IMR-90 (cell line): ENCODE measurements at regions not wholly inside any gene's neighbourhood (a gene's known extent, or its start where the extent isn't known, plus 50 kb on each side); places are given as distances from the start of the nearest gene placed in this dataset.

Source experiments
- ATAC-seq: fragments of 200-7000 bp; cut with Tn5 transposase; 2 replicates; pipeline ENCODE4 v1.9.1; 2020; ENCODE audit warnings: low read depth, mild to moderate bottlenecking, moderate library complexity
- BruUV-seq: library from RNA; stranded (reverse); fragments of 400-500 nt; replicated peaks from 2 replicates; lab custom pipeline; 2021; lab: Mats Ljungman, UMichigan
- CTCF ChIA-PET: fragments of 300-600 bp; formaldehyde crosslinking; extraction: SDS; loops from one replicate; lab custom pipeline; 2021; ENCODE audit warnings: antibody characterized with exemption; lab: Yijun Ruan, JAX
- POLR2A ChIA-PET: fragments of 300-600 bp; sonication (Branson Sonifier 250); formaldehyde crosslinking; loops from one replicate; lab custom pipeline; 2022; ENCODE audit warnings: antibody characterized with exemption; ENCODE audit not compliant: unreplicated experiment; lab: Charles Lee
- DNase-seq: peaks from one replicate; pipeline ENCODE4 v3.0.0; 2013
- H2AFZ ChIP-seq: replicated peaks from 2 replicates; pipeline ENCODE3; 2013; ENCODE audit warnings: low read length, mild to moderate bottlenecking; ENCODE audit not compliant: poor library complexity
- H2AK5ac ChIP-seq: 2 replicates; pipeline ENCODE4 v1.6.1; 2013; ENCODE audit warnings: low read depth, low read length, inconsistent platforms
- H2AK9ac ChIP-seq: replicated peaks from 2 replicates; pipeline ENCODE3; 2013; ENCODE audit warnings: mild to moderate bottlenecking, low read depth, low read length, moderate library complexity; ENCODE audit not compliant: poor library complexity
- H2BK120ac ChIP-seq: 2 replicates; pipeline ENCODE4 v1.6.1; 2013; ENCODE audit warnings: low read depth, low read length, inconsistent platforms
- H2BK15ac ChIP-seq: 3 replicates; pipeline ENCODE4 v1.6.1; 2013; ENCODE audit warnings: low read depth, low read length, inconsistent platforms
- H2BK20ac ChIP-seq: 2 replicates; pipeline ENCODE4 v1.6.1; 2013; ENCODE audit warnings: low read depth, mild to moderate bottlenecking, inconsistent platforms, low read length, moderate library complexity
- H2BK5ac ChIP-seq: 2 replicates; pipeline ENCODE4 v1.6.1; 2013; ENCODE audit warnings: mild to moderate bottlenecking, low read depth, low read length, inconsistent platforms; ENCODE audit not compliant: poor library complexity, severe bottlenecking
- H3K14ac ChIP-seq: replicated peaks from 2 replicates; pipeline ENCODE4 v1.6.1; 2013; ENCODE audit warnings: low read depth, low read length, inconsistent platforms
- H3K18ac ChIP-seq: 2 replicates; pipeline ENCODE4 v1.6.1; 2013; ENCODE audit warnings: low read depth, low read length, control low read depth
- H3K23ac ChIP-seq: 2 replicates; pipeline ENCODE4 v1.6.1; 2013; ENCODE audit warnings: low read depth, low read length, inconsistent platforms
- H3K27ac ChIP-seq: 2 replicates; pipeline ENCODE4 v1.5.1; 2013; ENCODE audit warnings: mild to moderate bottlenecking, control low read depth, low read length; ENCODE audit not compliant: insufficient read depth
- H3K27me3 ChIP-seq: 2 replicates; pipeline ENCODE4 v1.6.1; 2013; ENCODE audit warnings: low read length; ENCODE audit not compliant: control insufficient read depth, insufficient read depth
- H3K36me3 ChIP-seq: 2 replicates; pipeline ENCODE4 v1.6.1; 2013; ENCODE audit warnings: low read length, mixed read lengths; ENCODE audit not compliant: control insufficient read depth, insufficient read depth
- H3K4ac ChIP-seq: 2 replicates; pipeline ENCODE4 v1.6.1; 2013; ENCODE audit warnings: low read depth, low read length, inconsistent platforms
- H3K4me1 ChIP-seq: 2 replicates; pipeline ENCODE4 v1.6.1; 2013; ENCODE audit warnings: low read length, mixed read lengths; ENCODE audit not compliant: control insufficient read depth, insufficient read depth
- H3K4me2 ChIP-seq: 2 replicates; pipeline ENCODE4 v1.6.1; 2013; ENCODE audit warnings: low read depth, mild to moderate bottlenecking, control low read depth, low read length, moderate library complexity
- H3K4me3 ChIP-seq: 2 replicates; pipeline ENCODE4 v1.5.1; 2013; ENCODE audit warnings: low read depth, mild to moderate bottlenecking, control low read depth, low read length, moderate library complexity; ENCODE audit not compliant: insufficient read depth
- H3K56ac ChIP-seq: 2 replicates; pipeline ENCODE4 v1.6.1; 2013; ENCODE audit warnings: low read length, inconsistent platforms; ENCODE audit not compliant: insufficient read depth; ENCODE audit errors: extremely low read depth
- H3K79me1 ChIP-seq, 2 experiments: 2 replicates each; pipeline ENCODE4 v1.6.1; 2013; ENCODE audit warnings: low read length in 2 of 2, inconsistent platforms in 1 of 2, low read depth in 1 of 2
- H3K9ac ChIP-seq: 2 replicates; pipeline ENCODE4 v1.6.1; 2013; ENCODE audit warnings: low read depth, low read length, control low read depth
- H3K9me1 ChIP-seq: 2 replicates; pipeline ENCODE4 v1.6.1; 2013; ENCODE audit warnings: low read length, inconsistent platforms; ENCODE audit not compliant: insufficient read depth
- H3K9me3 ChIP-seq: 2 replicates; pipeline ENCODE4 v1.6.1; 2013; ENCODE audit warnings: low read length; ENCODE audit not compliant: control insufficient read depth, insufficient read depth
- H4K20me1 ChIP-seq: 2 replicates; pipeline ENCODE4 v1.6.1; 2013; ENCODE audit warnings: low read length, inconsistent platforms; ENCODE audit not compliant: insufficient read depth
- H4K5ac ChIP-seq: 2 replicates; pipeline ENCODE4 v1.6.1; 2013; ENCODE audit warnings: mild to moderate bottlenecking, low read depth, low read length, control low read depth
- H4K8ac ChIP-seq, 2 experiments: 2 replicates each; pipeline ENCODE4 v1.6.1; 2013; ENCODE audit warnings: low read depth in 2 of 2, low read length in 2 of 2, control low read depth in 1 of 2, inconsistent platforms in 1 of 2
- H4K91ac ChIP-seq: 2 replicates; pipeline ENCODE4 v1.6.1; 2013; ENCODE audit warnings: low read depth, low read length, inconsistent platforms; ENCODE audit not compliant: insufficient read depth
- BHLHE40 ChIP-seq: fragments of 150-350 bp; IDR thresholded peaks from 2 replicates; pipeline ENCODE4 v1.6.1; 2016; ENCODE audit warnings: mild to moderate bottlenecking, low read depth, low read length
- CEBPB ChIP-seq: IDR thresholded peaks from 2 replicates; pipeline ENCODE4 v1.6.1; 2012; ENCODE audit warnings: low read depth, low read length, improper control_type of control experiment
- CHD1 ChIP-seq: IDR thresholded peaks from 2 replicates; pipeline ENCODE4 v1.6.1; 2012; ENCODE audit warnings: low read depth, low read length, improper control_type of control experiment
- CTCF ChIP-seq: conservative IDR thresholded peaks from 2 replicates; pipeline ENCODE4 v1.5.1; 2012; ENCODE audit warnings: mild to moderate bottlenecking, low read depth, low read length, improper control_type of control experiment
- ELK1 ChIP-seq: fragments of 150-350 bp; IDR thresholded peaks from 2 replicates; pipeline ENCODE4 v1.6.1; 2016; ENCODE audit warnings: low read depth, mild to moderate bottlenecking, low read length, moderate library complexity, borderline replicate concordance
- FOS ChIP-seq: fragments of 150-350 bp; IDR thresholded peaks from 2 replicates; pipeline ENCODE4 v1.6.1; 2016; ENCODE audit warnings: low read depth, low read length
- MAFK ChIP-seq: IDR thresholded peaks from 2 replicates; pipeline ENCODE4 v1.6.1; 2012; ENCODE audit warnings: low read depth, low read length, improper control_type of control experiment
- MAZ ChIP-seq: IDR thresholded peaks from 2 replicates; pipeline ENCODE4 v1.6.1; 2012; ENCODE audit warnings: low read depth, mild to moderate bottlenecking, low read length, improper control_type of control experiment, moderate library complexity, borderline replicate concordance
- NFE2L2 ChIP-seq: fragments of 150-350 bp; IDR thresholded peaks from 2 replicates; pipeline ENCODE4 v1.6.1; 2016; ENCODE audit warnings: low read depth, mild to moderate bottlenecking, low read length
- POLR2A ChIP-seq: IDR thresholded peaks from 2 replicates; pipeline ENCODE4 v1.6.1; 2012; ENCODE audit warnings: mild to moderate bottlenecking, low read depth, low read length
- RCOR1 ChIP-seq: IDR thresholded peaks from 2 replicates; pipeline ENCODE4 v1.6.1; 2012; ENCODE audit warnings: mild to moderate bottlenecking, low read length, improper control_type of control experiment; ENCODE audit not compliant: insufficient replicate concordance
- SMC3 ChIP-seq: fragments of 150-350 bp; IDR thresholded peaks from 2 replicates; pipeline ENCODE4 v1.6.1; 2016; ENCODE audit warnings: low read depth, mild to moderate bottlenecking, antibody characterized with exemption, low read length, moderate library complexity
- USF2 ChIP-seq: fragments of 150-350 bp; IDR thresholded peaks from 2 replicates; pipeline ENCODE4 v1.6.1; 2017; ENCODE audit warnings: mild to moderate bottlenecking, antibody characterized with exemption, low read length, low read depth
- WGBS, 2 experiments: methylation state at CpG; one replicate each; pipeline versions ENCODE4 v1.1.5 to v1.1.7; 2013; ENCODE audit warnings: missing lambda C conversion rate in 2 of 2; ENCODE audit not compliant: insufficient read length in 1 of 2; ENCODE audit errors: extremely low coverage in 2 of 2; 5-methylcytosine and 5-hydroxymethylcytosine counted together
- dilution Hi-C: fragments of 300-500 bp; cut with HindIII; formaldehyde crosslinking; loops from one replicate; pipeline ENCODE4 v1.14.3; 2018; ENCODE audit warnings: low sequenced_read_pairs; ENCODE audit not compliant: unreplicated experiment
- in situ Hi-C: fragments of 300-500 bp; cut with MboI; formaldehyde crosslinking; loops from 3 replicates; pipeline ENCODE4 v1.14.3; 2019; ENCODE audit warnings: low sequenced_read_pairs, inconsistent platforms, mixed read lengths
- intact Hi-C: fragments of 100-400 bp; cut with micrococcal nuclease; formaldehyde crosslinking; loops from 2 replicates; pipeline ENCODE4 v1.10.0; 2022

- H2BK20ac ChIP-seq: no peak overlapping the region
- H3K36me3 ChIP-seq: no peaks in the 10 kb centered on the region
- no TSS peak for BruUV-seq
- H2AK5ac ChIP-seq: no peak overlapping the region
- no peaks in the 10 kb centered on the region for H3K79me1 ChIP-seq
- ChIA-PET POLR2A (no interaction called here), CTCF (no interaction called here)
- in situ Hi-C loops (no loop called here), dilution Hi-C loops (loop anchor here (25.0 kb wide), 1 partner anchor 579 kb away; no protein-coding TSS in a partner anchor), intact Hi-C loops (no loop called here)
- WGBS, 2 experiments: 83% methylated on average over 1 of the region's 4 CpGs; no CpG with 5 or more reads in 1 of the 2 experiments
- no peak overlapping the region for H4K5ac ChIP-seq
- no peak overlapping the region for H2BK5ac ChIP-seq
- no peak overlapping the region for H2AFZ ChIP-seq
- no peak overlapping the region for H3K14ac ChIP-seq
- no peak overlapping the region for H3K4me2 ChIP-seq
- TF ChIP-seq SMC3 (no peak), CEBPB (no peak), POLR2A (no peak), CHD1 (no peak), MAFK (no peak), BHLHE40 (no peak), NFE2L2 (no peak), USF2 (no peak), RCOR1 (no peak), ELK1 (no peak), FOS (no peak), CTCF (no peak), MAZ (no peak)
- no peaks in the 10 kb centered on the region for H3K9me3 ChIP-seq
- no peak overlapping the region for H4K91ac ChIP-seq
- no peak overlapping the region for H3K23ac ChIP-seq
- no peak overlapping the region for H3K9ac ChIP-seq
- no peak overlapping the region for H3K27ac ChIP-seq
- no peaks in the 10 kb centered on the region for H3K27me3 ChIP-seq
- no peak overlapping the region for H2BK15ac ChIP-seq
- DNase-seq (no peak), ATAC-seq (no peak)
- no peak overlapping the region for H3K4me3 ChIP-seq
- no peak overlapping the region for H4K8ac ChIP-seq
- no peaks in the 10 kb centered on the region; the same call in 1 of the 2 replicates for H3K9me1 ChIP-seq
- no peak overlapping the region for H2BK120ac ChIP-seq
- H3K18ac ChIP-seq: no peak overlapping the region
- H3K56ac ChIP-seq: no peak overlapping the region
- H3K4ac ChIP-seq: no peak overlapping the region
- H4K20me1 ChIP-seq: no peaks in the 10 kb centered on the region
- H2AK9ac ChIP-seq: no peak overlapping the region
- H3K4me1 ChIP-seq: no peaks in the 10 kb centered on the region
These were observed 83.7 kb downstream of the PMAIP1 start for GRCh38 chr18:59983506-59983905.
